ENCODE measurements at regions not wholly inside any gene's neighbourhood (a gene's known extent, or its start where the extent isn't known, plus 50 kb on each side); places are given as distances from the start of the nearest gene placed in this dataset.

DNA sequence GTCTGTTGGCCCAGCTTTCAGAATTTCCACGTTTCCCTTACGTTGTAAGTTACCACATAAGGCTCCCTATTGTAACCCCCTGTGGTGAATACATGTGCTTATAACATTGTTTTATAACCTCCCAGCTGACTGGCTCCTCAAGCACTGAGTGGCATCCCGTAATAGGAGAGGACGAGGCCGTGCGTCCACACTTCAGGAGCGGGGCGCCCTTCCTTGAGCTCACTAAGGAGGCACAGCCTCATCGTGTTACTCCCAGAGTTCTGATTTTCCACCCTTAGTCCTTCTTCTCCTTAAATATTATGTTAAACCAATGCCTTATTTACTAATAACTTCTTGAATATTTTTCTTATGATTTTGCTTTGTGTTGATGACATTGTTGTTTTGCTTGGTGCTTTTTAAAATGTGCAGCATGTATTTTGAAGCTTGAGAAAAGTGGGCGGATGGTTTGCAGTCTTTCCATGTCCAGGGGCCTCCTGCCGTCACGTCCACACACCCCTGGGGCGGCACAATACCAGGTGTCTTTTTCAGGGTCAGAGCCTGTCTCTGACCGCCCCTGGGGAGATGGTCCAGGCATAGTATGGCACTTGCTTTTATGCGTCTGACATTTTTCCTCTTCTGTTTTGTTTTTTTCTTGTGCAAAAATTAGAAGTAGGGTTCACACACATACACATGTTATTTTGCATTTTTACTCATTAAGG, 181.8 kb downstream of the DLL1 start:
- Mint-ChIP-seq H3K36me3 (ENCODE audit: low read depth) (no peaks in the 10 kb centered on the region), H3K4me3 (no peak overlapping the region), H3K27me3 (no peaks in the 10 kb centered on the region), H3K27ac (no peak overlapping the region), H3K4me1 (ENCODE audit: low read depth) (no peaks in the 10 kb centered on the region), H3K9me3 (no peaks in the 10 kb centered on the region)

DNA sequence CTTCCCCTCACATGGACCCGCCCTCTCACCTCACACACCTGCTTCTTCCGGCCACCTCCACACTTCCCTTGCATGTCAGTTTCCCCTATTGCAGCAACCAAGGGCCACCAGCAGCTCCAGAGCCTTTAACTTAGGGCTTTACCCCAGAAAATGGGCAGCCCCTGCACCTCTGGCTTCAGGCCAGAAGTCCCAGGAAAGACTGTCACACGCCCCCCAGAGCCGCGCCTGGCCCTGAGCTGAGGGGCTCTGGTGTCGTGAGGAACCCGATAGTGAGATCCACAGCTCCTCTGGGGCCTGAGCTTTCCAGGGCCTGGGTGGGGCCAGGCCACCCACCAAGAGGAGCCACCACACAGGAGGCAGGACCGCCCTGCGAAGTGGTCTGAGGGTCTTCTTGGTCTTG, 182.4 kb downstream of the DLL1 start:
- no peaks in the 10 kb centered on the region for H3K27me3 Mint-ChIP-seq
- H3K4me3 Mint-ChIP-seq, result no peak overlapping the region
- H3K27ac Mint-ChIP-seq, result no peak overlapping the region
- H3K4me1 Mint-ChIP-seq (ENCODE audit: low read depth), result no peaks in the 10 kb centered on the region
- H3K36me3 Mint-ChIP-seq (ENCODE audit: low read depth), result no peaks in the 10 kb centered on the region
- no peaks in the 10 kb centered on the region for H3K9me3 Mint-ChIP-seq

DNA sequence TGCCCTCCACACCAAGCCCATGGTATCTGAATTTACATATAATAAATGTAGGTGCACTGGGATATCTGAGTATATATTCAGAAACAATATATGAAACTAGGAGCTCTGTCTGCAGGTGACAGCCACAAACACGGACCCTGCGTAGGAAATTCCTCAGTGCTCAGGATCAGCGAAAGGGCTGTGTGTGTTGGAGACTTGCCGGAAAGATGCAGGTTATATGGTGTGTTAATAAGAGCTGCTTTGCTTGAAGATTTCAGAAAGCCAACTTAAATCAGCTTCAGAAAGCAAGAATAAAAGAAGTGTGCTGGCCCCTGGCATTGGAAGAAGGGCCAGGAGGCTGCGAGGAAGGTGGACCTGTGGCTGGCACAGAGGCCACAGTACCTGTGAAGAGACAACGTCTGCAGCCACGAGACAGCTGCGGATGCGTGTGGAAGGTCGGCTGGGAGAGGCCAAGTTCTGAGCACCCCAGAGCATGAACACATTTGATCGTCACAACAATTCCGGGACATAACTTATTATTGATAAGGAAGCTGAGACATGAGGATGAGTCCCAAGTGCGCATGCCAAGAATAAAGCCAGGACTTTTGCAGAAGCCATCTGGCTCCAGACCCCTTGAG, 183.2 kb downstream of the DLL1 start:
- no peak overlapping the region for H3K4me3 Mint-ChIP-seq
- no peaks in the 10 kb centered on the region for H3K36me3 Mint-ChIP-seq (ENCODE audit: low read depth)
- no peaks in the 10 kb centered on the region for H3K27me3 Mint-ChIP-seq
- no peaks in the 10 kb centered on the region for H3K4me1 Mint-ChIP-seq (ENCODE audit: low read depth)
- H3K9me3 Mint-ChIP-seq, result no peaks in the 10 kb centered on the region
- no peak overlapping the region for H3K27ac Mint-ChIP-seq

DNA sequence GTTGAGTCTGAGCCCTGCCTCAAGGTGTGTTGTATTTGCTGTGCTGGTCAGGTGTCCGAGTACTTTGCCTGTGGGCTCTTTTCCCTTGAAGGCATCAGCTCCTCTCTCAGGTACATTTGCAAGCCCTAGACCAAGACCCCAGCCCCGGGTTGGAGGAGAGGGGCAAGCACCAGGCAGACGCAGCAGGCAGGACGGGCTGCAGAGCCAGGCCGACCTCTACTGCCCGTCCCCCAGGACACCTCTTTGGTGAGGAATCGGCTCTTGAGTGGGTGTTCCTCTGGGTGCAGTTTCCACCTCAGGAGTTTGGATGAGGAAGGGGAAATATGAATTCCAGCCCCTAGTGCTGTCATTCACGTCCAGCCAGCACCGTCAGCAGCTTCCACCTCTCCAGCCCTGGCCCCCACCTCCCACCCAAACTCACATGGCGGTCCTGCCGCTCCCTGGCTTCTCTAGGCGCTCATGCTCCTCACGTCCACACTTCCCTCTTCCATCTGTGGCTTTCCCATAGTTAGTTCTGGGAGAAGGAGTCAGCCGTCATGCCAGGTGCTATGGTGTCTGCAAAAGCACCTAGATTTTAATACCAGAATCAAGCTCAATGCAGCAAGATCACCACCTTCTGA, 183.9 kb downstream of the DLL1 start:
- Mint-ChIP-seq H3K27ac (no peak overlapping the region), H3K36me3 (ENCODE audit: low read depth) (no peaks in the 10 kb centered on the region)

DNA sequence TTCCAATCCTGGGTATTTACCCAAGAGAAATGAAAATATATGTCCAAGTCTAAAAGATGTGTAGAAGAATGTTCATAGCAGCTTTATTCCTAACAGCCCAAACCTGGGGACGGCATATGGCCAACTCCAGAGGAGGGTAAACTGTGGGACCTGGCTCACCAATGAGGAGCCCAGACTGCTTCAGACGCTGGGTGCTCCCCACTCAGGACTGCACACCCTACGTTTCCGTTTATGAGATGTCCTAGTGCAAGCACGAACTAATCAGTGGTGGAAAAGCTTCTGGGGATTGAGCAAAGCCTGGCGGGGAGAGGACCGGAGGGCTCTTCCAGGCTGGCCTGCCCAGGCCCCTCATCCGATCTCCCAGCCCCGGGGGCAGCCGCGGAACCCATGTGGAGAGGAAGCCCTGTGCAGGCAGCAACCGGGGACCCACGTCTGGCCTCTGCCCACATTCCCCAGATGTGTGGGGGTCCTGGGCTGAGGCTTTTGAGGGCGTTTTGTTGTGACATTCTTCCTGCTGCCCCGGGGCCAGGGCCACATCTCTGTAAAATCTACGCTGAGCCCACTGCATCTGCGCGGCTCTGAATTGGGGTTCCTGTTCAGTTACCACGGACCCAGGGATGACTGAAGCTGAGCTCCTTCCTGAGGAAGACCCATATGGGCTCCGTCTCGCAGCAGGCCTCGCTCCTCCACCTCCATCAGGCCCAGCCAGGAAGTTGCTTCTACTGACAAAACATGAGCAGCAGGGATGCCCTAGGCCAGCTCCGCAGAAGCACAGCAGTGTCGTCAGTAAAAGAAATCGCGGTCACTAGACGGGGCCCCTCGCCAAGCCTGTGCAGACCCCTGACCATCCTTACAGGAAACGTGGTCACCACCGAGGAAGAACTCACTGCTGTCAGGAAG, 188.0 kb downstream of the DLL1 start:
- H3K27me3 Mint-ChIP-seq, result peaks cover 3% of the 10 kb centered on the region
- no peak overlapping the region for H3K27ac Mint-ChIP-seq
- H3K9me3 Mint-ChIP-seq, result peaks cover 4% of the 10 kb centered on the region
- no peak overlapping the region for H3K4me3 Mint-ChIP-seq
- no peaks in the 10 kb centered on the region for H3K4me1 Mint-ChIP-seq (ENCODE audit: low read depth)
- peaks cover 6% of the 10 kb centered on the region for H3K36me3 Mint-ChIP-seq (ENCODE audit: low read depth)

More for the DNA sequence above, 183.9 kb downstream of the DLL1 start:
- H3K4me3 Mint-ChIP-seq, result no peak overlapping the region
- H3K4me1 Mint-ChIP-seq (ENCODE audit: low read depth), result no peaks in the 10 kb centered on the region
- no peaks in the 10 kb centered on the region for H3K9me3 Mint-ChIP-seq
- no peaks in the 10 kb centered on the region for H3K27me3 Mint-ChIP-seq

DNA sequence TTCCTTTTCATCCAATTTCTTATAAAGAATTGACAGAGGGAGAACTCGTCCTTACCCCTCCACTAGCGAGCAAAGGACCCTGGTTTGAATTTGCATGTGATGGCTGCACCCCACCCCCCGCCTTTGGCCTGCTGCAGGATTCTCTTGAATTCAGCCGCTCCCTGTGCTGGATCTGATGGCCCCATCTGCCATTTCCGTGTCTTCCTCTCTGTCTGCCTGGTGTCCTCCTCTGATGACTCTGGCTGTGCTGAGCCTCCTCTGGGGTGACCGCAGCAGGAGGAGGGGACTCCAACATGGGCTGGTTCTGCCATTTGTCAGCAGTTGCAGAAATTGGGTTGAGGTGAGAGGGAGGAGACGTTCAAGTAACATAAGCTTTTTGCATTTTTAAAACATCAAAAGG, 188.8 kb downstream of the DLL1 start:
- no peaks in the 10 kb centered on the region for H3K4me1 Mint-ChIP-seq (ENCODE audit: low read depth)
- H3K27me3 Mint-ChIP-seq, result peaks cover 3% of the 10 kb centered on the region
- peaks cover 4% of the 10 kb centered on the region for H3K9me3 Mint-ChIP-seq
- peaks cover 6% of the 10 kb centered on the region for H3K36me3 Mint-ChIP-seq (ENCODE audit: low read depth)
- no peak overlapping the region for H3K4me3 Mint-ChIP-seq
- H3K27ac Mint-ChIP-seq, result no peak overlapping the region

DNA sequence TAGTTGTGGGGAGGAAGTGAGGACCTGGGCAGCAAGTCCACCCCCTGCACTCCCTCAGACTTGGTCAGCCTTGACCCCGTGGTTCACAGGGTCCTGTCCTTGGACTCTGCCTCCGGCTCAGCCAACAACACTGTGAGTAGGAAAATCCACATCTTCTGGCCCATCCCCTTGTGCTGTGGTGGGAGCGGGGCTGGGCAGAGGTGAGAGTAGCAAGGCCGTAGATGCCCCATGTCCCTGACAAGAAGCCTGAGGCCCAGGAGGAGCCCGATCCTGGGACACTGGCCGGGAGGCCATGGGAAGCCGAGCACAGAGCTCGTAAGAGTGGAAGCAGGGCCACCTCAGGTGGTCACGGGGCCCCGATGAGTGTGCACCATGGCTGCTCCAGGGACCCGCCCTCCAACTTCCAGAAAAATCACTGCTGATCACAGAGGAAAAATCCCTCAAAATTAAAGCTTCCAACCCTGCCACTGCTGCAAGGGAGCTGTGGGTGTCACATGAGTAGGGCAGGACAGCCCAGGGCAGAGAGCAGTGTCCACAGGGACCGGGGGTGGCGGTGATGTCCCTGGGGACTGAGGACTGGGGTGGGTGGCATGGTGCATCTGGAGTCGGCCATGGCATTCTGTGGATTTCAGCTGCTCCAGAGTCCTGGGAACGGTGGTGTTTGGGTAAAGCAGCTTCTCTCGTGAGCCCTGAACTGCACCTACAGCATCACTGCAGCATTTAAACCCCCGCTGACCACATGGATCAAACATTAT, 189.4 kb downstream of the DLL1 start:
- H3K27ac Mint-ChIP-seq, result no peak overlapping the region
- H3K4me3 Mint-ChIP-seq, result no peak overlapping the region

DNA sequence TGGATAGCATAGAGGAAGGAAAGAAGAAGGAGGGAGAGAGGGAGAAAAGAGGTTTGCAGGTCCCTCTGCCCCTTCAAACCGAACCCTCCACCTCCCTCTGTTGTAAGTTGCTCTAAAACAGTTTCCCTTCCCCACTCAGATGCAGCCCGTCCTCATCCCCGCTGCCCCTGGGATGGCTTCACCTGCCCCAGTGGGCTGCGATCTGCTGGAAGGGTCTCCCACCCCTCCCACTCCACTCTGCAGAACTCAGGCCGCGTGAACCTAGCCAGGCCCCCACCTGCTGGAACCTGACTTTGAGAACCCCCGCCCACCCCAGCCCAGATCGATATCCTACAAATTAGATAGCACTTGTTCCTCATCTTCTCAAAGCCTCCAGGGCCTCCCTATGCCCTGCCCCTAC, 190.8 kb downstream of the DLL1 start:
- Mint-ChIP-seq H3K9me3 (peaks cover 4% of the 10 kb centered on the region), H3K36me3 (ENCODE audit: low read depth) (peaks cover 6% of the 10 kb centered on the region), H3K27me3 (peaks cover 6% of the 10 kb centered on the region), H3K27ac (no peak overlapping the region), H3K4me1 (ENCODE audit: low read depth) (no peaks in the 10 kb centered on the region), H3K4me3 (no peak overlapping the region)

More for the DNA sequence above, 189.4 kb downstream of the DLL1 start:
- Mint-ChIP-seq H3K36me3 (ENCODE audit: low read depth) (peaks cover 6% of the 10 kb centered on the region), H3K27me3 (peaks cover 4% of the 10 kb centered on the region), H3K9me3 (peaks cover 4% of the 10 kb centered on the region), H3K4me1 (ENCODE audit: low read depth) (no peaks in the 10 kb centered on the region)

DNA sequence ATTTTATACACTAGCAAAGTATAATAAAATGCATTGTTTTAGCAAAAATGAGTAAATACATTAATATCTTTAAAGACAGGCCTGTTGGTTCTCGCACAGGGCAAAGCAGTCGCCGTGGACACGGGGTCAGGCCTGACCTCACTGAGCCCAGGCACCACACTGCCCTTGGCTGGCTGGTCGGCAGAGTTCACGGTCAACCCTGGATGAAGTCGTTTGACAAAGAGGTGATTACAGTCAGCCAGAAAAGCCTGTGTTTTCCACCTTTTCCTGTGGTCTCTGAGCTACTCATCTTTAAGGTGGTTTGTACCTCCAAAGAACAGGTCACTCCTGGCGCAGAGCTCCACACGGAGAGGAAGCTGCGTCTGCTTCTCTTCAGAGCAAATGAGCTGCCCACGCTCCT, 191.5 kb downstream of the DLL1 start:
- no peak overlapping the region for H3K4me3 Mint-ChIP-seq
- peaks cover 6% of the 10 kb centered on the region for H3K36me3 Mint-ChIP-seq (ENCODE audit: low read depth)
- H3K9me3 Mint-ChIP-seq, result peaks cover 4% of the 10 kb centered on the region
- no peak overlapping the region for H3K27ac Mint-ChIP-seq
- H3K27me3 Mint-ChIP-seq, result peaks cover 6% of the 10 kb centered on the region
- no peaks in the 10 kb centered on the region for H3K4me1 Mint-ChIP-seq (ENCODE audit: low read depth)

DNA sequence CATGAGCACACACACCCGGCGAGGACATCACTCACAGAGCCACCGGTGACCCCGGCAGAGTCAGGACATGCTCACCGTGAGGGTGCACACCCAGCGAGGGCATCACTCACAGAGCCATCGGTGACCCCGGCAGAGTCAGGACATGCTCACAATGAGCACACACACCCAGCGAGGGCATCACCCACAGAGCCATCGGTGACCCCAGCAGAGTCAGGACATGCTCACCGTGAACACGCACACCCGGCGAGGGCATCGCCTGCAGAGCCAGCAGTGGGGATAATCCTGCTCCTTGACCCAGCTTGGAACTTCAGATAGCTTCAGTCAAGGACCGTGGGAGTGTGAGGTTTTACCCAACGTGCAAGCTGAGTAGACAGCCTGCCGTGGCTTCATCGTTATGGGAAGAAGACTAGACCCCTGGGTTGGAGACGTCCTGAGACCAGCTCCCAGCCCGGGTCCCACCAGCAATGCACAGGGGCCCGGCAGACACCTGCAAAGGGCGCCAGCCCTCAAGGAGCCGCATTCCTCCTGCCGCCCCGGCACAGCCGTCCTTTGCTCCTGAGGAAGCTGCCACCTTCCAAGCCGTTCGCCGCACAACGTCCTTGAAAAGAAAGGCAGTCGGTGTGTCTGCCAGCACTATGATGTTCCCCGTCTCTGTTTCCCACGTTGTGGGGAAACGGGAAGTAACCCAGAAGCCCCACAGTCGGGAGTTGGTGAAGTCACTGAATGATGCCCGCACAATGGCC, 192.3 kb downstream of the DLL1 start:
- no peak overlapping the region for H3K4me3 Mint-ChIP-seq
- H3K9me3 Mint-ChIP-seq, result peaks cover 4% of the 10 kb centered on the region
- peaks cover 6% of the 10 kb centered on the region for H3K27me3 Mint-ChIP-seq
- H3K4me1 Mint-ChIP-seq (ENCODE audit: low read depth), result no peaks in the 10 kb centered on the region
- H3K27ac Mint-ChIP-seq, result no peak overlapping the region
- peaks cover 6% of the 10 kb centered on the region for H3K36me3 Mint-ChIP-seq (ENCODE audit: low read depth)

DNA sequence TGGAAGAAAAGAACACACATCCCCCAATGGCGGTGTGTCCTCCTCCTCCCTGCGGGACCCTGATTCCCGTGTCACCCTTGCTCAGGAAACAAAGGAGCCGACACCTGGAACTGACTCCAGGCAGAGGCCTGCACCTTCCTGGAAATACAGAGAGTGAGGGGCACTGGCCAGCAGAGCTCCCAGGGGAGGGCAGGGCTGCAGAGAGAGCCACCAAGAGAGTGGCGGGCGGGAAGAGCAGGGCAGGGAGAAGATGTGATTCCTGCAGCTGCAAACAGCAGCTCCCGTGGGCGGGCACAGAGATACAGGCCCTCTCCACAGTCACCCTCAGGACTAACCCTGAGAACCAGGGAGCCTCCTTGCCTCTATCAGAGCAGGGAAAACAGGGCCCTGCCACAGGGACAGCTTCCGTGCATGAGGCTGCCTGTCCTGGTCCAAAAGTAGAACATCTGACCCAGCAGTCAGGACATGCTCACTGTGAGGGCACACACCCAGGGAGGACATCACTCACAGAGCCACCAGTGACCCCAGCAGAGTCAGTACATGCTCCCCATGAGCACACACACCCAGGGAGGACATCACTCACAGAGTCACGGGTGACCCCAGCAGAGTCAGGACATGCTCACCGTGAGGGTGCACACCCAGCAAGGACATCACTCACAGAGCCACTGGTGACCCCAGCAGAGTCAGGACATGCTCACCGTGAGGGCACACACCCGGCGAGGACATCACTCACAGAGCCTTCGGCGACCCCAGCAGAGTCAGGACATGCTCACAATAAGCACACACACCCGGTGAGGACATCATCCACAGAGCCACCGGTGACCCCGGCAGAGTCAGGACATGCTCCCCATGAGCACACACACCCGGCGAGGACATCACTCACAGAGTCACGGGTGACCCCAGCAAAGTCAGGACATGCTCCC, 193.1 kb downstream of the DLL1 start:
- Mint-ChIP-seq H3K27me3 (peaks cover 6% of the 10 kb centered on the region), H3K27ac (no peak overlapping the region), H3K4me3 (no peak overlapping the region), H3K9me3 (peaks cover 4% of the 10 kb centered on the region), H3K4me1 (ENCODE audit: low read depth) (no peaks in the 10 kb centered on the region), H3K36me3 (ENCODE audit: low read depth) (peaks cover 6% of the 10 kb centered on the region)

DNA sequence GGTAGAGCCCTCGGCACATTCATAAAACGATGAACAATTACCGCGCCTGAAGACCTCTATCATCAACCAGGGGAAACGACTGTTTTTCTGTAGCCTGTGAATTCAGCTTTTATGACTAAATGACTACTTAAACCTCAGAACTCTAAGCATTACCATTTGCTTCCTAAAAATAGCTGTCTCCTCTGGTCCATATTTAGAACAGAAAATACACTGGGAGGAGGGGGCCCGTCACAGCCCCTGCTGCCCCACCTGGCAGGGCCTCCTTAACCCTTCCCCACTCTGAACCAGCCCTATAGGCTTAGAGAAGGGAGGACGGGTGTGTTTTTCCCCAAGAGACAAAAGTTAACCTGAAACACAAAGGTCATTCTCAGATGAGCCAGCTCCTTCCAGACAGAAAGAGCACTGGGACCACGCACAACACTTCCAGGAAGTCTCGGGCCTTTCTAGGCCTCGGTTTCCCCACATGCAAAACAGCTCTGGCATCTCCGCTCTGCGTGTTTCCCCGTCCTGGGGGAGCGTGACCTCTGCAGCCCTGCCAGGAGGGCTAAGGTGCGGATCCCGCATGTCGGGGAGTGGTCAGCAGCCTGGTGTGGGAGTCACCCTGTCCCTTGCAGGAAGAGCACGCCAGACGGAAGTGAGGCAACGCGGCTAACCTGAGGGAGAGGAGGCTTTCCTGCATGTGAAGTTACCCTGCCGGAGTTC, 193.9 kb downstream of the DLL1 start:
- H3K4me1 Mint-ChIP-seq (ENCODE audit: low read depth), result no peaks in the 10 kb centered on the region
- H3K36me3 Mint-ChIP-seq (ENCODE audit: low read depth), result peaks cover 6% of the 10 kb centered on the region
- H3K9me3 Mint-ChIP-seq, result peaks cover 4% of the 10 kb centered on the region
- peaks cover 6% of the 10 kb centered on the region for H3K27me3 Mint-ChIP-seq
- no peak overlapping the region for H3K27ac Mint-ChIP-seq
- H3K4me3 Mint-ChIP-seq, result no peak overlapping the region
